PFSK-1 (cell line): ENCODE measurements at regions not wholly inside any gene's neighbourhood (a gene's known extent, or its start where the extent isn't known, plus 50 kb on each side); places are given as distances from the start of the nearest gene placed in this dataset.

Source experiments
- FOXP2 ChIP-seq: optimal IDR thresholded peaks from 2 replicates; pipeline ENCODE3; 2011; ENCODE audit warnings: borderline replicate concordance, control low read depth, inconsistent platforms; ENCODE audit not compliant: insufficient read depth; ENCODE audit errors: extremely low read length, extremely low read depth
- POLR2AphosphoS5 ChIP-seq: IDR thresholded peaks from 2 replicates; pipeline ENCODE4 v1.6.1; 2012; ENCODE audit warnings: low read depth, mild to moderate bottlenecking, control low read depth, low read length, moderate library complexity

- TF ChIP-seq POLR2AphosphoS5 (no peak), FOXP2 (no peak)
Observed at GRCh38 chr11:79897896-79898295, 457.1 kb upstream of the TENM4 start.
